HL-60 (cell line): ENCODE measurements at regions not wholly inside any gene's neighbourhood (a gene's known extent, or its start where the extent isn't known, plus 50 kb on each side); places are given as distances from the start of the nearest gene placed in this dataset.

Experiments
- CTCF ChIP-seq: IDR thresholded peaks from one replicate; pipeline ENCODE4 v1.5.1; 2011; ENCODE audit warnings: low read length, control low read depth, inconsistent platforms; ENCODE audit not compliant: insufficient read depth
- GABPA ChIP-seq: IDR thresholded peaks from 2 replicates; pipeline ENCODE4 v1.6.1; 2012; ENCODE audit warnings: low read depth

DNA sequence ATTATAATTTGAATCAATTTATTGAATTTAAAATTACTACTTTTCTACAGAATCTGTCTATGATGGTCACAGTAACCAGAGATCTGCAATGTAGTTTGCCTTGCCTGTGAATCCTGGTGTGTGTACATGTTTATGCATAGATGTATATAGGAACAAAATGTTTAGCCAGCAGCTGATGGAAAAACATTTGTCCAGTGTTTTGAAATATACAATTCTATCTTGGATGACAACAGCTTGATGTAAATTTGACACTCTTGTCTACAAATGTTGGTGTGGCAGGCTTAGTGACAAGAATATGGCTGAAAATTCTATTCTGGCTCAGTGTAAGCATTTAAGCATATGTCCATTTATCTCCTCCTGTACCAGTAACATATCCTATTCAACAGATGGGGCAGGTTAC is 229.4 kb downstream of the RCHY1 start:
- TF ChIP-seq CTCF (no peak), GABPA (no peak)
